GM18870 (cell line): ENCODE measurements at regions not wholly inside any gene's neighbourhood (a gene's known extent, or its start where the extent isn't known, plus 50 kb on each side); places are given as distances from the start of the nearest gene placed in this dataset.
"Not testable (repeated sequence)": the region's sequence is repeated elsewhere in the genome, so short reads cannot be mapped to it uniquely, and the experiment has no call there.

Experiments used
- ATAC-seq: cut with Tn5 transposase; IDR thresholded peaks from one replicate; pipeline ENCODE4 v1.9.1; 2021; ENCODE audit warnings: moderate library complexity; ENCODE audit not compliant: unreplicated experiment

- ATAC-seq, result no peak
These were observed 834.2 kb downstream of the STPG2 start for GRCh38 chr4:97309121-97309520.

- no peak for ATAC-seq
These were observed 826.1 kb downstream of the STPG2 start for GRCh38 chr4:97317201-97317600.

GRCh38 chr4:97317671-97318070 lies 825.6 kb downstream of the STPG2 start:
- ATAC-seq, result no peak

GRCh38 chr4:97325751-97326150 lies 817.5 kb downstream of the STPG2 start:
- ATAC-seq, result not testable (repeated sequence)

- no peak for ATAC-seq
These were observed 812.4 kb downstream of the STPG2 start for GRCh38 chr4:97330917-97331316.

GRCh38 chr4:97334348-97334747 lies 808.9 kb downstream of the STPG2 start:
- ATAC-seq, result no peak

GRCh38 chr4:97349468-97350186 lies 793.6 kb downstream of the STPG2 start:
- ATAC-seq, result no peak

- ATAC-seq, result no peak
These were observed 789.4 kb downstream of the STPG2 start for GRCh38 chr4:97353876-97354275.

- ATAC-seq, result peak; percentile 75
These were observed 783.5 kb downstream of the STPG2 start for GRCh38 chr4:97359826-97360225.

GRCh38 chr4:97360733-97361132 lies 782.5 kb downstream of the STPG2 start:
- ATAC-seq, result no peak

GRCh38 chr4:97367878-97368277 lies 775.4 kb downstream of the STPG2 start:
- no peak for ATAC-seq

- no peak for ATAC-seq
These were observed 772.7 kb downstream of the STPG2 start for GRCh38 chr4:97370568-97370967.

- ATAC-seq, result no peak
These were observed 768.8 kb downstream of the STPG2 start for GRCh38 chr4:97374526-97374925.

- no peak for ATAC-seq
These were observed 756.3 kb downstream of the STPG2 start for GRCh38 chr4:97386969-97387368.

GRCh38 chr4:97394653-97395052 lies 748.6 kb downstream of the STPG2 start:
- no peak for ATAC-seq

- no peak for ATAC-seq
These were observed 747.2 kb downstream of the STPG2 start for GRCh38 chr4:97396097-97396496.

- ATAC-seq, result no peak
These were observed 746.7 kb downstream of the STPG2 start for GRCh38 chr4:97396605-97397004.

- ATAC-seq, result no peak
These were observed 738.3 kb downstream of the STPG2 start for GRCh38 chr4:97404876-97405523.

GRCh38 chr4:97411356-97411755 lies 731.9 kb downstream of the STPG2 start:
- no peak for ATAC-seq

GRCh38 chr4:97412331-97412730 lies 730.9 kb downstream of the STPG2 start:
- ATAC-seq, result no peak

- ATAC-seq, result no peak
These were observed 729.1 kb downstream of the STPG2 start for GRCh38 chr4:97414161-97414560.

- ATAC-seq, result no peak
These were observed 710.7 kb downstream of the STPG2 start for GRCh38 chr4:97432551-97432950.
